K562 (cell line): ENCODE measurements at regions not wholly inside any gene's neighbourhood (a gene's known extent, or its start where the extent isn't known, plus 50 kb on each side); places are given as distances from the start of the nearest gene placed in this dataset.

ENCODE experiments used
- ATAC-seq: fragments of 200-7000 bp; cut with Tn5 transposase; 3 replicates; pipeline ENCODE4 v1.9.1; 2020; ENCODE audit warnings: moderate library complexity
- BruUV-seq: library from RNA; stranded (reverse); fragments of 400-500 nt; replicated peaks from 2 replicates; lab custom pipeline; 2021; lab: Mats Ljungman, UMichigan
- CTCF ChIA-PET: fragments of 300-600 bp; formaldehyde crosslinking; extraction: SDS; loops from one replicate; lab custom pipeline; 2021; ENCODE audit warnings: low intra/inter-chr PET ratio; lab: Yijun Ruan, JAX
- POLR2A ChIA-PET: fragments of 300-600, 350-650 bp; sonication (Branson Sonifier 250); formaldehyde crosslinking; extraction: SDS; loops from one replicate; lab custom pipeline; 2021; ENCODE audit warnings: antibody characterized with exemption, inconsistent platforms; lab: Yijun Ruan, JAX
- DNase-seq, 4 experiments: peaks; one replicate each; pipeline versions ENCODE4 v3.0.0 to v3.0.0-alpha.2; 2011 to 2018; ENCODE audit warnings: low spot score in 3 of 4, mixed read lengths in 3 of 4; ENCODE audit errors: extremely low read depth in 1 of 4
- FAIRE-seq: peaks from 2 replicates; lab custom pipeline; 2011; peaks lifted over from hg19 to GRCh38; lab: Jason Lieb, UNC
- H2AFZ ChIP-seq: 2 replicates; pipeline ENCODE4 v1.6.0; 2011; ENCODE audit warnings: low read depth, low read length, control low read depth, inconsistent platforms
- H3K27ac ChIP-seq: fragments of 200-600 bp; 3 replicates; pipeline ENCODE4 v1.8.0; 2011; ENCODE audit warnings: low read depth, mild to moderate bottlenecking, control low read depth, inconsistent platforms, low read length, moderate library complexity, mixed read lengths; ENCODE audit errors: extremely low read depth
- H3K27me3 ChIP-seq, 2 experiments: fragments of 300-600 bp in 1 of 2; 2 replicates in 1 of 2; 3 replicates in 1 of 2; pipeline versions ENCODE4 v1.6.0 to v1.8.0; 2011; ENCODE audit warnings: inconsistent platforms in 2 of 2, low read length in 2 of 2, mild to moderate bottlenecking in 1 of 2, mixed read lengths in 1 of 2, moderate library complexity in 1 of 2; ENCODE audit not compliant: control insufficient read depth in 2 of 2, insufficient read depth in 2 of 2
- H3K36me3 ChIP-seq: fragments of 300-600 bp; 3 replicates; pipeline ENCODE4 v1.8.0; 2011; ENCODE audit warnings: mild to moderate bottlenecking, low read length, inconsistent platforms; ENCODE audit not compliant: control insufficient read depth, insufficient read depth
- H3K4me1 ChIP-seq, 2 experiments: fragments of 200-600 bp in 1 of 2; replicated peaks in 1 of 2; 2 replicates in 1 of 2; 3 replicates in 1 of 2; pipeline versions ENCODE4 v1.5.1 to v1.8.0; 2011; ENCODE audit warnings: inconsistent platforms in 2 of 2, low read length in 2 of 2, mild to moderate bottlenecking in 1 of 2, mixed read lengths in 1 of 2, moderate library complexity in 1 of 2; ENCODE audit not compliant: control insufficient read depth in 2 of 2, insufficient read depth in 2 of 2
- H3K4me2 ChIP-seq: 2 replicates; pipeline ENCODE4 v1.6.1; 2011; ENCODE audit warnings: low read length, control low read depth, inconsistent platforms, mixed read lengths; ENCODE audit not compliant: insufficient read depth
- H3K4me3 ChIP-seq: fragments of 200-600 bp; sonication (generic), shearing (Covaris generic); 2 replicates; pipeline ENCODE4 v1.5.1; 2016; ENCODE audit warnings: control low read depth, inconsistent platforms
- H3K79me2 ChIP-seq: fragments of 200-600 bp; 3 replicates; pipeline ENCODE4 v1.8.0; 2011; ENCODE audit warnings: low read length, inconsistent platforms; ENCODE audit not compliant: control insufficient read depth, insufficient read depth
- H3K9ac ChIP-seq, 2 experiments: 2 replicates each; pipeline versions ENCODE4 v1.6.0 to v1.6.1; 2011; ENCODE audit warnings: low read depth in 2 of 2, low read length in 2 of 2, control low read depth in 1 of 2, inconsistent platforms in 1 of 2, mild to moderate bottlenecking in 1 of 2, mixed read lengths in 1 of 2; ENCODE audit not compliant: insufficient read depth in 1 of 2
- H3K9me1 ChIP-seq: one replicate; pipeline ENCODE4 v1.6.0; 2011; ENCODE audit warnings: inconsistent platforms, mild to moderate bottlenecking, low read length, moderate library complexity; ENCODE audit not compliant: control insufficient read depth, insufficient read depth
- H3K9me3 ChIP-seq: replicated peaks from 2 replicates; pipeline ENCODE4 v1.5.1; 2011; ENCODE audit warnings: low read depth, low read length, inconsistent platforms; ENCODE audit not compliant: control insufficient read depth, insufficient read depth
- H4K20me1 ChIP-seq: replicated peaks from 2 replicates; pipeline ENCODE4 v1.6.1; 2011; ENCODE audit warnings: low read length, inconsistent platforms, mixed read lengths; ENCODE audit not compliant: control insufficient read depth, insufficient read depth
- CGGBP1 ChIP-seq: fragments of 250-450 bp; sonication (Bioruptor Pico); IDR thresholded peaks from 2 replicates; pipeline ENCODE4 v1.9.0; 2021; ENCODE audit warnings: mild to moderate bottlenecking
- EP400 ChIP-seq: fragments of 450-650 bp; IDR thresholded peaks from 2 replicates; pipeline ENCODE4 v1.6.1; 2017; ENCODE audit warnings: antibody characterized with exemption, mild to moderate bottlenecking, moderate library complexity
- HDAC6 ChIP-seq: IDR thresholded peaks from 2 replicates; pipeline ENCODE4 v1.6.1; 2012; ENCODE audit warnings: low read depth, mild to moderate bottlenecking, control low read depth, inconsistent platforms, low read length, moderate library complexity
- NBN ChIP-seq: fragments of 450-650 bp; IDR thresholded peaks from 2 replicates; pipeline ENCODE4 v1.6.1; 2016; ENCODE audit warnings: low read depth, mild to moderate bottlenecking
- NCOA2 ChIP-seq, 2 experiments: fragments of 450-650 bp; IDR thresholded peaks; 2 replicates each; pipeline ENCODE4 v1.6.1; 2018; ENCODE audit warnings: mild to moderate bottlenecking in 2 of 2, moderate library complexity in 1 of 2; ENCODE audit not compliant: partially characterized antibody in 2 of 2
- NR4A1 ChIP-seq, 2 experiments: fragments of 250-450 bp in 1 of 2; fragments of 450-650 bp in 1 of 2; sonication (Bioruptor Pico) in 1 of 2; IDR thresholded peaks; 2 replicates each; pipeline versions ENCODE4 v1.4.0 to v1.6.1; 2016 to 2020; ENCODE audit warnings: mild to moderate bottlenecking in 2 of 2, missing compliant biosample characterization in 1 of 2, missing genetic modification characterization in 1 of 2, moderate library complexity in 1 of 2
- SIX5 ChIP-seq, 2 experiments: IDR thresholded peaks; 2 replicates each; pipeline ENCODE4 v1.6.1; 2011; ENCODE audit warnings: low read length in 2 of 2, borderline replicate concordance in 1 of 2, low read depth in 1 of 2, mild to moderate bottlenecking in 1 of 2, moderate library complexity in 1 of 2; ENCODE audit not compliant: insufficient read depth in 1 of 2
- ZNF780A ChIP-seq: fragments of 250-450 bp; sonication (Bioruptor Pico); IDR thresholded peaks from 2 replicates; pipeline ENCODE4 v1.5.0; 2021; ENCODE audit warnings: mild to moderate bottlenecking
- WGBS: fragments of 100-300 bp; shearing (Covaris generic); methylation state at CpG from one replicate; pipeline ENCODE4 v1.1.6; 2016; ENCODE audit warnings: low coverage, mixed read lengths; ENCODE audit not compliant: insufficient coverage; ENCODE audit errors: missing lambda C conversion rate; 5-methylcytosine and 5-hydroxymethylcytosine counted together
- in situ Hi-C: fragments of 300-500 bp; cut with MboI; formaldehyde crosslinking; loops from 4 replicates; pipeline ENCODE4 v1.15.0; 2018; ENCODE audit warnings: inconsistent platforms, mixed read lengths
- intact Hi-C: fragments of 100-400 bp; cut with micrococcal nuclease; formaldehyde crosslinking; loops from 2 replicates; pipeline ENCODE4 v1.14.2; 2022

DNA sequence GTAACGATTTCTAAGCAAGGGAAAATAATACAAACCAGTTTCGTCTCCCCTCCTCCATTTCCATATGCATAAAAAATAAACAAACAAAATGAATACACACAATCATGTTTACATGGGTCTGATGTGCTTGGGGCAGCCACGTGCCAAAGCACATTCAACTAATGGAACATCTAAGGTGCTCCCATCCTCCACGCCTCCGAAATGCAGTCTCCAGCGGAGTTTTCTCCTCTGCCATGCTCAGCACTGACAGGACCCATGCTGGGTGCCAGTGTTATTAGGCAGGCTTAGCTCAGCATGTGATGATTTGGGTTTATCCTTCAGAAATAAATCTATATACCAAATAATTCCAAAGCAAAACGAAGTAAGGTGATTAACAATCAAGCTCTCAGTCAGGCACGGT lies 337.3 kb upstream of the ATP10A start (continued):
- TF ChIP-seq NBN: no peak

- no peak for TF ChIP-seq NR4A1 (CRISPR knock-in tag; IDR thresholded peaks at IDR 0.05)
- TF ChIP-seq NR4A1 (tag; IDR thresholded peaks at IDR 0.05): no peak
- no peak for TF ChIP-seq HDAC6
- TF ChIP-seq ZNF780A (CRISPR knock-in tag): no peak
- no peak for TF ChIP-seq NCOA2 (IDR thresholded peaks at IDR 0.05; ENCODE audit: partially characterized antibody in 2 of 2)
- no peak for TF ChIP-seq EP400
- no peak for TF ChIP-seq CGGBP1 (CRISPR knock-in tag)
- no peak for TF ChIP-seq SIX5 (IDR thresholded peaks at IDR 0.05; ENCODE audit: borderline replicate concordance in 1 of 2, insufficient read depth in 1 of 2, low read depth in 1 of 2, low read length in 2 of 2)
- H3K36me3 ChIP-seq: no peaks in the 10 kb centered on the region
- H3K9me3 ChIP-seq: no peaks in the 10 kb centered on the region
- no peaks in the 10 kb centered on the region for H3K9me1 ChIP-seq
- H2AFZ ChIP-seq: no peak overlapping the region
- POLR2A ChIA-PET: no interaction called here
- no peak overlapping the region for H3K4me3 ChIP-seq
- BruUV-seq: no TSS peak
- H4K20me1 ChIP-seq: no peaks in the 10 kb centered on the region
- no peak overlapping the region for H3K4me2 ChIP-seq
- WGBS: 2% methylated on average over 5 of the region's 5 CpGs
- no peaks in the 10 kb centered on the region for H3K4me1 ChIP-seq
- in situ Hi-C loops (no loop called here), intact Hi-C loops (no loop called here)
- H3K9ac ChIP-seq: no peak overlapping the region
- no peak for FAIRE-seq
- no peaks in the 10 kb centered on the region; a peak in 1 of 5 replicates for H3K27me3 ChIP-seq
- H3K27ac ChIP-seq: no peak overlapping the region
- H3K79me2 ChIP-seq: no peaks in the 10 kb centered on the region
- CTCF ChIA-PET: no interaction called here
- no peak for DNase-seq
- no peak for ATAC-seq
Measured at GRCh38 chr15:26197719-26198118, 334.6 kb upstream of the ATP10A start.
